WTC11 (cell line): ENCODE measurements at regions not wholly inside any gene's neighbourhood (a gene's known extent, or its start where the extent isn't known, plus 50 kb on each side); places are given as distances from the start of the nearest gene placed in this dataset.

ENCODE experiments used
- ATAC-seq: fragments of 200-7000 bp; cut with Tn5 transposase; 2 replicates; pipeline ENCODE4 v1.10.0; 2021; ENCODE audit warnings: mild to moderate bottlenecking, moderate library complexity
- CTCF ChIA-PET: fragments of 300-600 bp; sonication (Branson Sonifier 250); formaldehyde crosslinking; loops from one replicate; lab custom pipeline; 2021; ENCODE audit warnings: antibody characterized with exemption; lab: Charles Lee
- POLR2A ChIA-PET: fragments of 350-600 bp; sonication (Branson Sonifier 250); formaldehyde crosslinking; loops from one replicate; lab custom pipeline; 2021; ENCODE audit warnings: antibody characterized with exemption; lab: Charles Lee
- DNase-seq: peaks from one replicate; pipeline ENCODE4 v3.0.0; 2021; ENCODE audit warnings: low spot score
- H3K27ac Mint-ChIP-seq: 2 replicates; pipeline ENCODE4 v1.8.0; 2021; ENCODE audit warnings: mixed read lengths
- H3K27me3 Mint-ChIP-seq: 2 replicates; pipeline ENCODE4 v1.8.0; 2021; ENCODE audit warnings: low read depth, mild to moderate bottlenecking, moderate library complexity, mixed read lengths
- H3K36me3 Mint-ChIP-seq: 2 replicates; pipeline ENCODE4 v1.8.0; 2021; ENCODE audit warnings: mixed read lengths
- H3K4me1 Mint-ChIP-seq: 2 replicates; pipeline ENCODE4 v1.8.0; 2022; ENCODE audit warnings: mixed read lengths
- H3K4me3 Mint-ChIP-seq: 2 replicates; pipeline ENCODE4 v1.8.0; 2021; ENCODE audit warnings: mild to moderate bottlenecking, moderate library complexity, mixed read lengths
- H3K9me3 Mint-ChIP-seq: 2 replicates; pipeline ENCODE4 v1.8.0; 2021; ENCODE audit warnings: mixed read lengths
- ETV6 ChIP-seq: sonication (generic); formaldehyde crosslinking; IDR thresholded peaks from 2 replicates; pipeline ENCODE4 v1.8.1; 2022; ENCODE audit warnings: mild to moderate bottlenecking, missing genetic modification reagents
- KAT7 ChIP-seq: sonication (generic); formaldehyde crosslinking; IDR thresholded peaks from 2 replicates; pipeline ENCODE4 v1.8.1; 2023; ENCODE audit warnings: missing genetic modification reagents, mild to moderate bottlenecking, borderline replicate concordance
- MYBL2 ChIP-seq: sonication (generic); formaldehyde crosslinking; IDR thresholded peaks from 2 replicates; pipeline ENCODE4 v1.8.1; 2023; ENCODE audit warnings: mild to moderate bottlenecking, moderate library complexity, missing genetic modification reagents
- NFATC4 ChIP-seq: fragments of 250-450 bp; sonication (Bioruptor Pico); IDR thresholded peaks from 2 replicates; pipeline ENCODE4 v1.9.0; 2021; ENCODE audit warnings: mild to moderate bottlenecking
- TCF7 ChIP-seq: sonication (generic); formaldehyde crosslinking; IDR thresholded peaks from 2 replicates; pipeline ENCODE4 v1.8.0; 2022; ENCODE audit warnings: mild to moderate bottlenecking, low read depth, missing genetic modification reagents, moderate library complexity
- TP53 ChIP-seq: sonication (generic); formaldehyde crosslinking; IDR thresholded peaks from 2 replicates; pipeline ENCODE4 v1.8.1; 2023; ENCODE audit warnings: mild to moderate bottlenecking, missing genetic modification reagents
- ZNF138 ChIP-seq: sonication (generic); formaldehyde crosslinking; conservative IDR thresholded peaks from 2 replicates; pipeline ENCODE4 v1.8.1; 2022; ENCODE audit warnings: mild to moderate bottlenecking, moderate library complexity, missing genetic modification reagents
- ZNF232 ChIP-seq: sonication (generic); formaldehyde crosslinking; IDR thresholded peaks from 2 replicates; pipeline ENCODE4 v1.8.0; 2022; ENCODE audit warnings: mild to moderate bottlenecking, missing genetic modification reagents
- ZNF317 ChIP-seq: sonication (generic); formaldehyde crosslinking; IDR thresholded peaks from 2 replicates; pipeline ENCODE4 v1.8.1; 2023; ENCODE audit warnings: low read depth, mild to moderate bottlenecking, moderate library complexity, missing genetic modification reagents, borderline replicate concordance
- TF ChIP-seq, protein P1 (sequence below): fragments of 250-450 bp; sonication (Bioruptor Pico); IDR thresholded peaks from 2 replicates; pipeline ENCODE4 v1.9.0; 2021; ENCODE audit warnings: mild to moderate bottlenecking
- TF ChIP-seq, protein P2 (sequence below): sonication (generic); formaldehyde crosslinking; IDR thresholded peaks from 2 replicates; pipeline ENCODE4 v1.8.0; 2023; ENCODE audit warnings: missing genetic modification reagents
- TF ChIP-seq, protein P3 (sequence below): sonication (generic); formaldehyde crosslinking; IDR thresholded peaks from 2 replicates; pipeline ENCODE4 v1.8.0; 2023; ENCODE audit warnings: mild to moderate bottlenecking, missing genetic modification reagents
- TF ChIP-seq, protein P4 (sequence below): sonication (generic); formaldehyde crosslinking; IDR thresholded peaks from 2 replicates; pipeline ENCODE4 v1.8.0; 2023; ENCODE audit warnings: missing genetic modification reagents, mild to moderate bottlenecking, borderline replicate concordance

DNA sequence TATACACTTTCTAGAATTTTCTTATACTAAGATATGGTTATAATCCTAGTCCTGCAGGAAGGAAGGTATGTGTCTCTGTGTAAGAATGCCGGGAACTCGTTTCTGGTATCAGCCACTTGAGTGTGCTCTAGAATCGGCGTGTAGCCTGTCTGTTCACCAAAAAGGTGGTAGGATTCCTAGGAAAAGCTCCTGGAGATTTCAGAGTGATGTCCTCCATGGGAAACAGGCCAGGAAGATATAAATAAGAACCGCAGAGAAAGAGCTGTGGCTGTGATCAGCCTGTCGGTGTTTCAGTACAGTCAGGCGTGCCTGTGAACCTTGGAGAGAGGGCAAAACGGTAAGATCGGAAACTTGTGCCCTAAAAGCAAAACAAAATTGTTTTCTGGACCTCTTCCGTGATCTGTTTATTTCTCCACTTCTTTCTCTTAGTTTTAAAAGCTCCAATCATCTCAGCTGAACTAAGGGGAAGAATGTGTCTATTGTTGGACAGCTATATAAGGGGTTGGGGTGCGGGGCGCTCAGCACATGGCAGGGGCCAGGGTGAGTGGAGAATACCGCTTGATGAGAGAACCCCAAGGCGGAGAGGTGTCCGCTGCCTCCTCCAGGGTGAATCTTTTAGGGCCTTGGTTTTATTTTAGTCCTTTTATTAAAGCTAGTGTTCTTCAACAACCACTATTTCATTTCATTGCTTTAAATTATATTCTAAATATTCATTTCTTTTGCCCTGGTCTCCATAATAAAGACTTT is 303.8 kb upstream of the TENM3 start (continued):
- TF ChIP-seq MYBL2 (CRISPR knock-in tag) (no peak), TCF7 (no peak), TP53 (CRISPR knock-in tag) (no peak), KAT7 (CRISPR knock-in tag) (no peak)
- TF ChIP-seq, protein P1, sequence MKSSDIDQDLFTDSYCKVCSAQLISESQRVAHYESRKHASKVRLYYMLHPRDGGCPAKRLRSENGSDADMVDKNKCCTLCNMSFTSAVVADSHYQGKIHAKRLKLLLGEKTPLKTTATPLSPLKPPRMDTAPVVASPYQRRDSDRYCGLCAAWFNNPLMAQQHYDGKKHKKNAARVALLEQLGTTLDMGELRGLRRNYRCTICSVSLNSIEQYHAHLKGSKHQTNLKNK (CRISPR knock-in tag), result no peak
- TF ChIP-seq, protein P2, sequence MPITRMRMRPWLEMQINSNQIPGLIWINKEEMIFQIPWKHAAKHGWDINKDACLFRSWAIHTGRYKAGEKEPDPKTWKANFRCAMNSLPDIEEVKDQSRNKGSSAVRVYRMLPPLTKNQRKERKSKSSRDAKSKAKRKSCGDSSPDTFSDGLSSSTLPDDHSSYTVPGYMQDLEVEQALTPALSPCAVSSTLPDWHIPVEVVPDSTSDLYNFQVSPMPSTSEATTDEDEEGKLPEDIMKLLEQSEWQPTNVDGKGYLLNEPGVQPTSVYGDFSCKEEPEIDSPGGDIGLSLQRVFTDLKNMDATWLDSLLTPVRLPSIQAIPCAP (CRISPR knock-in tag), result no peak

DNA sequence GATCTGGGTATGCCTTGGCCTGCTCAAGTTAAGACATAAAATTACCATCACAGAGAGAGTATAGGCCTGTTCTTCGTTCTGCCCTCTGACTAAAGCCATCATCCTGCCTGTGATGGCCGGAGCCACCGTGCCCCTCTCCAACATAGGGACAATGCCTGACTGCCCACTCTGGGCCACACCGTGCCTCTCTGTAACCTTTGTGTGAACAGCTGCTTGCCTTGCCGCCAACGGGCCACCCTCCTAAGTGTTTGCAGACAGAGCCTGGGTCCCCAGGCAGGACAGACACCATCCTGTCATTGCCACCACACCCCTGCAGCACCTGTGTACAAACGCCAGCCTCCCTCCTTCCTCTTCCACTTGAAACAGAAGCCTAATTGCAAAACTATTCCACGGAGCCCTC is 298.7 kb upstream of the TENM3 start:
- Mint-ChIP-seq H3K9me3 (no peaks in the 10 kb centered on the region), H3K27me3 (no peaks in the 10 kb centered on the region), H3K4me3 (no peak overlapping the region), H3K27ac (no peak overlapping the region; the same call in 1 of the 2 replicates), H3K4me1 (peaks cover 28% of the 10 kb centered on the region), H3K36me3 (no peaks in the 10 kb centered on the region)
- CTCF ChIA-PET, result no interaction called here
- no peak for DNase-seq
- TF ChIP-seq, protein P3, sequence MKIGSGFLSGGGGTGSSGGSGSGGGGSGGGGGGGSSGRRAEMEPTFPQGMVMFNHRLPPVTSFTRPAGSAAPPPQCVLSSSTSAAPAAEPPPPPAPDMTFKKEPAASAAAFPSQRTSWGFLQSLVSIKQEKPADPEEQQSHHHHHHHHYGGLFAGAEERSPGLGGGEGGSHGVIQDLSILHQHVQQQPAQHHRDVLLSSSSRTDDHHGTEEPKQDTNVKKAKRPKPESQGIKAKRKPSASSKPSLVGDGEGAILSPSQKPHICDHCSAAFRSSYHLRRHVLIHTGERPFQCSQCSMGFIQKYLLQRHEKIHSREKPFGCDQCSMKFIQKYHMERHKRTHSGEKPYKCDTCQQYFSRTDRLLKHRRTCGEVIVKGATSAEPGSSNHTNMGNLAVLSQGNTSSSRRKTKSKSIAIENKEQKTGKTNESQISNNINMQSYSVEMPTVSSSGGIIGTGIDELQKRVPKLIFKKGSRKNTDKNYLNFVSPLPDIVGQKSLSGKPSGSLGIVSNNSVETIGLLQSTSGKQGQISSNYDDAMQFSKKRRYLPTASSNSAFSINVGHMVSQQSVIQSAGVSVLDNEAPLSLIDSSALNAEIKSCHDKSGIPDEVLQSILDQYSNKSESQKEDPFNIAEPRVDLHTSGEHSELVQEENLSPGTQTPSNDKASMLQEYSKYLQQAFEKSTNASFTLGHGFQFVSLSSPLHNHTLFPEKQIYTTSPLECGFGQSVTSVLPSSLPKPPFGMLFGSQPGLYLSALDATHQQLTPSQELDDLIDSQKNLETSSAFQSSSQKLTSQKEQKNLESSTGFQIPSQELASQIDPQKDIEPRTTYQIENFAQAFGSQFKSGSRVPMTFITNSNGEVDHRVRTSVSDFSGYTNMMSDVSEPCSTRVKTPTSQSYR, result no peak
- TF ChIP-seq ZNF232 (CRISPR knock-in tag) (no peak), TCF7 (no peak), MYBL2 (CRISPR knock-in tag) (no peak), ETV6 (CRISPR knock-in tag) (no peak)
- TF ChIP-seq, protein P2 (CRISPR knock-in tag), result no peak
- POLR2A ChIA-PET, result no interaction called here
- no peak for ATAC-seq

DNA sequence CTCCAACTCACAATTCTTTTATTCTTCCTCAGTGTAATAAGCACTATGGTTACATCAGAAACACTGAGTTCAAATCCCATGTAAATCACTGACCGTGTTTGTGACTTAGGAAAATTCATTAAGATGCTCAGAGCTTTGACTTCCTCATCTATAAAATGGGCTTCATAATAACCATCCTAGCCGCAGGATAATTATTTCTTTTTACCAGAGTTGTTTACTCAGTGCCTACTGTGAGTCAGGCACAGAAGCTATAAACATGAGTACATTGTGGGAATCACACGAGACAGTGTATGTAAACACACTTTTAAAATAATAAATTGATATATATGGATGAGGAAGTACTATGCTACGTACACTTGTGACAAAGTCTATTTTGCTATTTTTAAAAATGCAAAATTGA is 296.3 kb upstream of the TENM3 start:
- Mint-ChIP-seq H3K36me3 (peaks cover 3% of the 10 kb centered on the region; the same call in 1 of the 2 replicates), H3K27ac (no peak overlapping the region), H3K4me3 (no peak overlapping the region), H3K27me3 (no peaks in the 10 kb centered on the region), H3K9me3 (no peaks in the 10 kb centered on the region), H3K4me1 (peaks cover 14% of the 10 kb centered on the region)
- CTCF ChIA-PET, result no interaction called here
- DNase-seq (no peak), ATAC-seq (no peak)
- POLR2A ChIA-PET, result no interaction called here
- TF ChIP-seq ZNF317 (CRISPR knock-in tag) (no peak), NFATC4 (no peak), ZNF138 (CRISPR knock-in tag) (no peak)
- TF ChIP-seq, protein P4, sequence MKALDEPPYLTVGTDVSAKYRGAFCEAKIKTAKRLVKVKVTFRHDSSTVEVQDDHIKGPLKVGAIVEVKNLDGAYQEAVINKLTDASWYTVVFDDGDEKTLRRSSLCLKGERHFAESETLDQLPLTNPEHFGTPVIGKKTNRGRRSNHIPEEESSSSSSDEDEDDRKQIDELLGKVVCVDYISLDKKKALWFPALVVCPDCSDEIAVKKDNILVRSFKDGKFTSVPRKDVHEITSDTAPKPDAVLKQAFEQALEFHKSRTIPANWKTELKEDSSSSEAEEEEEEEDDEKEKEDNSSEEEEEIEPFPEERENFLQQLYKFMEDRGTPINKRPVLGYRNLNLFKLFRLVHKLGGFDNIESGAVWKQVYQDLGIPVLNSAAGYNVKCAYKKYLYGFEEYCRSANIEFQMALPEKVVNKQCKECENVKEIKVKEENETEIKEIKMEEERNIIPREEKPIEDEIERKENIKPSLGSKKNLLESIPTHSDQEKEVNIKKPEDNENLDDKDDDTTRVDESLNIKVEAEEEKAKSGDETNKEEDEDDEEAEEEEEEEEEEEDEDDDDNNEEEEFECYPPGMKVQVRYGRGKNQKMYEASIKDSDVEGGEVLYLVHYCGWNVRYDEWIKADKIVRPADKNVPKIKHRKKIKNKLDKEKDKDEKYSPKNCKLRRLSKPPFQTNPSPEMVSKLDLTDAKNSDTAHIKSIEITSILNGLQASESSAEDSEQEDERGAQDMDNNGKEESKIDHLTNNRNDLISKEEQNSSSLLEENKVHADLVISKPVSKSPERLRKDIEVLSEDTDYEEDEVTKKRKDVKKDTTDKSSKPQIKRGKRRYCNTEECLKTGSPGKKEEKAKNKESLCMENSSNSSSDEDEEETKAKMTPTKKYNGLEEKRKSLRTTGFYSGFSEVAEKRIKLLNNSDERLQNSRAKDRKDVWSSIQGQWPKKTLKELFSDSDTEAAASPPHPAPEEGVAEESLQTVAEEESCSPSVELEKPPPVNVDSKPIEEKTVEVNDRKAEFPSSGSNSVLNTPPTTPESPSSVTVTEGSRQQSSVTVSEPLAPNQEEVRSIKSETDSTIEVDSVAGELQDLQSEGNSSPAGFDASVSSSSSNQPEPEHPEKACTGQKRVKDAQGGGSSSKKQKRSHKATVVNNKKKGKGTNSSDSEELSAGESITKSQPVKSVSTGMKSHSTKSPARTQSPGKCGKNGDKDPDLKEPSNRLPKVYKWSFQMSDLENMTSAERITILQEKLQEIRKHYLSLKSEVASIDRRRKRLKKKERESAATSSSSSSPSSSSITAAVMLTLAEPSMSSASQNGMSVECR (CRISPR knock-in tag), result no peak
- TF ChIP-seq, all 79 proteins: peak for 0
